IMR-90 (cell line): ENCODE measurements at regions not wholly inside any gene's neighbourhood (a gene's known extent, or its start where the extent isn't known, plus 50 kb on each side); places are given as distances from the start of the nearest gene placed in this dataset.

Experiments used
- ATAC-seq: fragments of 200-7000 bp; cut with Tn5 transposase; 2 replicates; pipeline ENCODE4 v1.9.1; 2020; ENCODE audit warnings: low read depth, mild to moderate bottlenecking, moderate library complexity
- BruUV-seq: library from RNA; stranded (reverse); fragments of 400-500 nt; replicated peaks from 2 replicates; lab custom pipeline; 2021; lab: Mats Ljungman, UMichigan
- CTCF ChIA-PET: fragments of 300-600 bp; formaldehyde crosslinking; extraction: SDS; loops from one replicate; lab custom pipeline; 2021; ENCODE audit warnings: antibody characterized with exemption; lab: Yijun Ruan, JAX
- POLR2A ChIA-PET: fragments of 300-600 bp; sonication (Branson Sonifier 250); formaldehyde crosslinking; loops from one replicate; lab custom pipeline; 2022; ENCODE audit warnings: antibody characterized with exemption; ENCODE audit not compliant: unreplicated experiment; lab: Charles Lee
- DNase-seq: peaks from one replicate; pipeline ENCODE4 v3.0.0; 2013
- H2AFZ ChIP-seq: replicated peaks from 2 replicates; pipeline ENCODE3; 2013; ENCODE audit warnings: low read length, mild to moderate bottlenecking; ENCODE audit not compliant: poor library complexity
- H2AK5ac ChIP-seq: 2 replicates; pipeline ENCODE4 v1.6.1; 2013; ENCODE audit warnings: low read depth, low read length, inconsistent platforms
- H2AK9ac ChIP-seq: replicated peaks from 2 replicates; pipeline ENCODE3; 2013; ENCODE audit warnings: mild to moderate bottlenecking, low read depth, low read length, moderate library complexity; ENCODE audit not compliant: poor library complexity
- H2BK120ac ChIP-seq: 2 replicates; pipeline ENCODE4 v1.6.1; 2013; ENCODE audit warnings: low read depth, low read length, inconsistent platforms
- H2BK15ac ChIP-seq: 3 replicates; pipeline ENCODE4 v1.6.1; 2013; ENCODE audit warnings: low read depth, low read length, inconsistent platforms
- H2BK20ac ChIP-seq: 2 replicates; pipeline ENCODE4 v1.6.1; 2013; ENCODE audit warnings: low read depth, mild to moderate bottlenecking, inconsistent platforms, low read length, moderate library complexity
- H2BK5ac ChIP-seq: 2 replicates; pipeline ENCODE4 v1.6.1; 2013; ENCODE audit warnings: mild to moderate bottlenecking, low read depth, low read length, inconsistent platforms; ENCODE audit not compliant: poor library complexity, severe bottlenecking
- H3K14ac ChIP-seq: replicated peaks from 2 replicates; pipeline ENCODE4 v1.6.1; 2013; ENCODE audit warnings: low read depth, low read length, inconsistent platforms
- H3K18ac ChIP-seq: 2 replicates; pipeline ENCODE4 v1.6.1; 2013; ENCODE audit warnings: low read depth, low read length, control low read depth
- H3K23ac ChIP-seq: 2 replicates; pipeline ENCODE4 v1.6.1; 2013; ENCODE audit warnings: low read depth, low read length, inconsistent platforms
- H3K27ac ChIP-seq: 2 replicates; pipeline ENCODE4 v1.5.1; 2013; ENCODE audit warnings: mild to moderate bottlenecking, control low read depth, low read length; ENCODE audit not compliant: insufficient read depth
- H3K27me3 ChIP-seq: 2 replicates; pipeline ENCODE4 v1.6.1; 2013; ENCODE audit warnings: low read length; ENCODE audit not compliant: control insufficient read depth, insufficient read depth
- H3K36me3 ChIP-seq: 2 replicates; pipeline ENCODE4 v1.6.1; 2013; ENCODE audit warnings: low read length, mixed read lengths; ENCODE audit not compliant: control insufficient read depth, insufficient read depth
- H3K4ac ChIP-seq: 2 replicates; pipeline ENCODE4 v1.6.1; 2013; ENCODE audit warnings: low read depth, low read length, inconsistent platforms
- H3K4me1 ChIP-seq: 2 replicates; pipeline ENCODE4 v1.6.1; 2013; ENCODE audit warnings: low read length, mixed read lengths; ENCODE audit not compliant: control insufficient read depth, insufficient read depth
- H3K4me2 ChIP-seq: 2 replicates; pipeline ENCODE4 v1.6.1; 2013; ENCODE audit warnings: low read depth, mild to moderate bottlenecking, control low read depth, low read length, moderate library complexity
- H3K4me3 ChIP-seq: 2 replicates; pipeline ENCODE4 v1.5.1; 2013; ENCODE audit warnings: low read depth, mild to moderate bottlenecking, control low read depth, low read length, moderate library complexity; ENCODE audit not compliant: insufficient read depth
- H3K56ac ChIP-seq: 2 replicates; pipeline ENCODE4 v1.6.1; 2013; ENCODE audit warnings: low read length, inconsistent platforms; ENCODE audit not compliant: insufficient read depth; ENCODE audit errors: extremely low read depth
- H3K79me1 ChIP-seq, 2 experiments: 2 replicates each; pipeline ENCODE4 v1.6.1; 2013; ENCODE audit warnings: low read length in 2 of 2, inconsistent platforms in 1 of 2, low read depth in 1 of 2
- H3K9ac ChIP-seq: 2 replicates; pipeline ENCODE4 v1.6.1; 2013; ENCODE audit warnings: low read depth, low read length, control low read depth
- H3K9me1 ChIP-seq: 2 replicates; pipeline ENCODE4 v1.6.1; 2013; ENCODE audit warnings: low read length, inconsistent platforms; ENCODE audit not compliant: insufficient read depth
- H3K9me3 ChIP-seq: 2 replicates; pipeline ENCODE4 v1.6.1; 2013; ENCODE audit warnings: low read length; ENCODE audit not compliant: control insufficient read depth, insufficient read depth
- H4K20me1 ChIP-seq: 2 replicates; pipeline ENCODE4 v1.6.1; 2013; ENCODE audit warnings: low read length, inconsistent platforms; ENCODE audit not compliant: insufficient read depth
- H4K5ac ChIP-seq: 2 replicates; pipeline ENCODE4 v1.6.1; 2013; ENCODE audit warnings: mild to moderate bottlenecking, low read depth, low read length, control low read depth
- H4K8ac ChIP-seq, 2 experiments: 2 replicates each; pipeline ENCODE4 v1.6.1; 2013; ENCODE audit warnings: low read depth in 2 of 2, low read length in 2 of 2, control low read depth in 1 of 2, inconsistent platforms in 1 of 2
- H4K91ac ChIP-seq: 2 replicates; pipeline ENCODE4 v1.6.1; 2013; ENCODE audit warnings: low read depth, low read length, inconsistent platforms; ENCODE audit not compliant: insufficient read depth
- BHLHE40 ChIP-seq: fragments of 150-350 bp; IDR thresholded peaks from 2 replicates; pipeline ENCODE4 v1.6.1; 2016; ENCODE audit warnings: mild to moderate bottlenecking, low read depth, low read length
- CEBPB ChIP-seq: IDR thresholded peaks from 2 replicates; pipeline ENCODE4 v1.6.1; 2012; ENCODE audit warnings: low read depth, low read length, improper control_type of control experiment
- CHD1 ChIP-seq: IDR thresholded peaks from 2 replicates; pipeline ENCODE4 v1.6.1; 2012; ENCODE audit warnings: low read depth, low read length, improper control_type of control experiment
- CTCF ChIP-seq: conservative IDR thresholded peaks from 2 replicates; pipeline ENCODE4 v1.5.1; 2012; ENCODE audit warnings: mild to moderate bottlenecking, low read depth, low read length, improper control_type of control experiment
- ELK1 ChIP-seq: fragments of 150-350 bp; IDR thresholded peaks from 2 replicates; pipeline ENCODE4 v1.6.1; 2016; ENCODE audit warnings: low read depth, mild to moderate bottlenecking, low read length, moderate library complexity, borderline replicate concordance
- FOS ChIP-seq: fragments of 150-350 bp; IDR thresholded peaks from 2 replicates; pipeline ENCODE4 v1.6.1; 2016; ENCODE audit warnings: low read depth, low read length
- MAFK ChIP-seq: IDR thresholded peaks from 2 replicates; pipeline ENCODE4 v1.6.1; 2012; ENCODE audit warnings: low read depth, low read length, improper control_type of control experiment
- MAZ ChIP-seq: IDR thresholded peaks from 2 replicates; pipeline ENCODE4 v1.6.1; 2012; ENCODE audit warnings: low read depth, mild to moderate bottlenecking, low read length, improper control_type of control experiment, moderate library complexity, borderline replicate concordance
- MXI1 ChIP-seq: IDR thresholded peaks from 2 replicates; pipeline ENCODE4 v1.6.1; 2012; ENCODE audit warnings: low read depth, mild to moderate bottlenecking, low read length, moderate library complexity, borderline replicate concordance
- NFE2L2 ChIP-seq: fragments of 150-350 bp; IDR thresholded peaks from 2 replicates; pipeline ENCODE4 v1.6.1; 2016; ENCODE audit warnings: low read depth, mild to moderate bottlenecking, low read length
- POLR2A ChIP-seq: IDR thresholded peaks from 2 replicates; pipeline ENCODE4 v1.6.1; 2012; ENCODE audit warnings: mild to moderate bottlenecking, low read depth, low read length
- RAD21 ChIP-seq: IDR thresholded peaks from 2 replicates; pipeline ENCODE4 v1.6.1; 2012; ENCODE audit warnings: low read length, improper control_type of control experiment
- RCOR1 ChIP-seq: IDR thresholded peaks from 2 replicates; pipeline ENCODE4 v1.6.1; 2012; ENCODE audit warnings: mild to moderate bottlenecking, low read length, improper control_type of control experiment; ENCODE audit not compliant: insufficient replicate concordance
- RFX5 ChIP-seq: IDR thresholded peaks from 2 replicates; pipeline ENCODE4 v1.8.0; 2012; ENCODE audit warnings: low read depth, mild to moderate bottlenecking, low read length, moderate library complexity
- SMC3 ChIP-seq: fragments of 150-350 bp; IDR thresholded peaks from 2 replicates; pipeline ENCODE4 v1.6.1; 2016; ENCODE audit warnings: low read depth, mild to moderate bottlenecking, antibody characterized with exemption, low read length, moderate library complexity
- USF2 ChIP-seq: fragments of 150-350 bp; IDR thresholded peaks from 2 replicates; pipeline ENCODE4 v1.6.1; 2017; ENCODE audit warnings: mild to moderate bottlenecking, antibody characterized with exemption, low read length, low read depth
- WGBS, 2 experiments: methylation state at CpG; one replicate each; pipeline versions ENCODE4 v1.1.5 to v1.1.7; 2013; ENCODE audit warnings: missing lambda C conversion rate in 2 of 2; ENCODE audit not compliant: insufficient read length in 1 of 2; ENCODE audit errors: extremely low coverage in 2 of 2; 5-methylcytosine and 5-hydroxymethylcytosine counted together
- dilution Hi-C: fragments of 300-500 bp; cut with HindIII; formaldehyde crosslinking; loops from one replicate; pipeline ENCODE4 v1.14.3; 2018; ENCODE audit warnings: low sequenced_read_pairs; ENCODE audit not compliant: unreplicated experiment
- in situ Hi-C: fragments of 300-500 bp; cut with MboI; formaldehyde crosslinking; loops from 3 replicates; pipeline ENCODE4 v1.14.3; 2019; ENCODE audit warnings: low sequenced_read_pairs, inconsistent platforms, mixed read lengths
- intact Hi-C: fragments of 100-400 bp; cut with micrococcal nuclease; formaldehyde crosslinking; loops from 2 replicates; pipeline ENCODE4 v1.10.0; 2022

- dilution Hi-C loops, result no loop called here
- no peak overlapping the region for H3K4me3 ChIP-seq
- H2BK120ac ChIP-seq, result no peak overlapping the region
- H3K4me1 ChIP-seq, result no peaks in the 10 kb centered on the region
- no peak overlapping the region for H2BK20ac ChIP-seq
- H3K56ac ChIP-seq, result no peak overlapping the region
- no peak overlapping the region for H3K4me2 ChIP-seq
- no peak overlapping the region for H3K23ac ChIP-seq
- in situ Hi-C loops, result no loop called here
- POLR2A ChIA-PET, result no interaction called here
- no peaks in the 10 kb centered on the region for H3K9me3 ChIP-seq
- H4K5ac ChIP-seq, result no peak overlapping the region
- intact Hi-C loops, result no loop called here
- H2AK9ac ChIP-seq, result no peak overlapping the region
- H2AFZ ChIP-seq, result no peak overlapping the region
- no TSS peak for BruUV-seq
- no peak overlapping the region for H3K9ac ChIP-seq
- WGBS, 2 experiments, result no CpG with 5 or more reads among the region's 6 CpGs
- H4K20me1 ChIP-seq, result no peaks in the 10 kb centered on the region
- H3K14ac ChIP-seq, result no peak overlapping the region
- H2BK15ac ChIP-seq, result no peak overlapping the region
- H3K27ac ChIP-seq, result no peak overlapping the region
- no peaks in the 10 kb centered on the region for H3K36me3 ChIP-seq
- no peaks in the 10 kb centered on the region for H3K27me3 ChIP-seq
- no peak for TF ChIP-seq MAZ
- TF ChIP-seq SMC3, result no peak
- no peak for TF ChIP-seq MAFK
- TF ChIP-seq POLR2A, result no peak
- TF ChIP-seq NFE2L2, result no peak
- TF ChIP-seq RFX5, result no peak
- no peak for TF ChIP-seq RAD21
- TF ChIP-seq FOS, result no peak
- no peak for TF ChIP-seq CHD1
- TF ChIP-seq CEBPB, result no peak
- TF ChIP-seq MXI1, result no peak
- TF ChIP-seq BHLHE40, result no peak
- TF ChIP-seq USF2, result no peak
- TF ChIP-seq RCOR1, result no peak
- TF ChIP-seq CTCF, result no peak
- no peak for TF ChIP-seq ELK1
- no peak overlapping the region for H3K4ac ChIP-seq
- H3K18ac ChIP-seq, result no peak overlapping the region
- peaks cover 30 to 50% of the 10 kb centered on the region in 2 experiments for H3K79me1 ChIP-seq
- no peak overlapping the region for H2BK5ac ChIP-seq
- no peak for ATAC-seq
- H2AK5ac ChIP-seq, result no peak overlapping the region
- CTCF ChIA-PET, result no interaction called here
- H4K91ac ChIP-seq, result no peak overlapping the region
- DNase-seq, result no peak
- H4K8ac ChIP-seq, result no peak overlapping the region
- H3K9me1 ChIP-seq, result peaks cover 3% of the 10 kb centered on the region; the same call in 1 of the 2 replicates
Measured at GRCh38 chr6:138563231-138563630, 63.9 kb upstream of the NHSL1 start.
